ENCODE measurements at regions not wholly inside any gene's neighbourhood (a gene's known extent, or its start where the extent isn't known, plus 50 kb on each side); places are given as distances from the start of the nearest gene placed in this dataset.

DNA sequence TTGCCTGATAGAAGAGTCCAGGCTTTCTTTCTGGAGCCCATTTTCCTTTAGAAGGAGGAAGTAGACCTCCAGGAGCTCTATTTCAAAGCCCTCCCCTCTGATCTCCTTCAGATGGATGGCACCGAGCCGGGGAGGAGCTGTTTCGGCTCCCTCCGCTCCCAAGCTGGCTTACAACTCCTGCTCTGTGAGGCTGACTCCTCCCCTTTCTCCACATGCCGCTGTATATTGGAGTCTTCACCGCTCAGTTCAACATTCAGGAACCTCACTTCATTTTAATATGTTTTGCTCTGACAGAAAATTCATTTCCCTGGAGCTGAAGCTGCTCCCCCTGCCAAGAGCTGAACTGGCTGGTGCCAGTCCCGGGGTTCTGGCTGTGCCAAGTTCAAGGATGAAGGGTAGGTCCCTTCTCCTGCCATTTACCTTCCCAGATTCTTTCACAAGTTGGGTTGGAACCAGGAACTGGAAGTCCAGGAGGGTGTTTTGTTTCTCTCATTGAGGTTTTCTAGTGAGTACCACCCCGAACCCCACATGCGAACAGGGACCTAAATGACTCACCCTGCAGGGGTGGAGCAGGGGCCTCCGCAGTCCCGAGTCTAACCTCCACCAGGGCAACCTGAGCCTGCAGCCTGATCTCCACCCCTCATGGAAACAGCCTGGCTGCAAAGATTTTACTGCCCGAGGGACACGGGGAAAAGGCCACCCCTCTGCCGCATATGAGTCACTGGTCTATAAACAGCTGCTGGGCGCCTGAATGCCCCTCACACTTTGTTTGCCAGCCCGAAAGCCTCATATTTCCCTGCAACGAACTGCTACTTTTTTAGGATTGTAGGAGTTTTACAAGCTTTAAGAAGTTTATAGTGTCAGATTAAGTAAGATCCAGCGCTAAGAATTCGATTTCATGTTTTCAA, 68.6 kb upstream of the FOXA2 start:
- Histone ChIP-seq H3K4me3 (no peak overlapping the region), H3K27ac (no peak overlapping the region), H3K4me1 (no peaks in the 10 kb centered on the region), H3K9me3 (peaks cover 0 to 9% (median 0%) of the 10 kb centered on the region in 11 donors), H3K27me3 (peaks cover 0 to 49% (median 16%) of the 10 kb centered on the region in 7 donors), H3K36me3 (no peaks in the 10 kb centered on the region)
- intact Hi-C loops (cut with DNase I), result no loop called here
- WGBS, 2 donors, result 59 to 62% methylated on average over 19 of the region's 19 CpGs
- TF ChIP-seq, protein P1, sequence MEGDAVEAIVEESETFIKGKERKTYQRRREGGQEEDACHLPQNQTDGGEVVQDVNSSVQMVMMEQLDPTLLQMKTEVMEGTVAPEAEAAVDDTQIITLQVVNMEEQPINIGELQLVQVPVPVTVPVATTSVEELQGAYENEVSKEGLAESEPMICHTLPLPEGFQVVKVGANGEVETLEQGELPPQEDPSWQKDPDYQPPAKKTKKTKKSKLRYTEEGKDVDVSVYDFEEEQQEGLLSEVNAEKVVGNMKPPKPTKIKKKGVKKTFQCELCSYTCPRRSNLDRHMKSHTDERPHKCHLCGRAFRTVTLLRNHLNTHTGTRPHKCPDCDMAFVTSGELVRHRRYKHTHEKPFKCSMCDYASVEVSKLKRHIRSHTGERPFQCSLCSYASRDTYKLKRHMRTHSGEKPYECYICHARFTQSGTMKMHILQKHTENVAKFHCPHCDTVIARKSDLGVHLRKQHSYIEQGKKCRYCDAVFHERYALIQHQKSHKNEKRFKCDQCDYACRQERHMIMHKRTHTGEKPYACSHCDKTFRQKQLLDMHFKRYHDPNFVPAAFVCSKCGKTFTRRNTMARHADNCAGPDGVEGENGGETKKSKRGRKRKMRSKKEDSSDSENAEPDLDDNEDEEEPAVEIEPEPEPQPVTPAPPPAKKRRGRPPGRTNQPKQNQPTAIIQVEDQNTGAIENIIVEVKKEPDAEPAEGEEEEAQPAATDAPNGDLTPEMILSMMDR (IDR thresholded peaks at IDR 0.05), result no peak
- no peak for ATAC-seq
- DNase-seq, result no peak

DNA sequence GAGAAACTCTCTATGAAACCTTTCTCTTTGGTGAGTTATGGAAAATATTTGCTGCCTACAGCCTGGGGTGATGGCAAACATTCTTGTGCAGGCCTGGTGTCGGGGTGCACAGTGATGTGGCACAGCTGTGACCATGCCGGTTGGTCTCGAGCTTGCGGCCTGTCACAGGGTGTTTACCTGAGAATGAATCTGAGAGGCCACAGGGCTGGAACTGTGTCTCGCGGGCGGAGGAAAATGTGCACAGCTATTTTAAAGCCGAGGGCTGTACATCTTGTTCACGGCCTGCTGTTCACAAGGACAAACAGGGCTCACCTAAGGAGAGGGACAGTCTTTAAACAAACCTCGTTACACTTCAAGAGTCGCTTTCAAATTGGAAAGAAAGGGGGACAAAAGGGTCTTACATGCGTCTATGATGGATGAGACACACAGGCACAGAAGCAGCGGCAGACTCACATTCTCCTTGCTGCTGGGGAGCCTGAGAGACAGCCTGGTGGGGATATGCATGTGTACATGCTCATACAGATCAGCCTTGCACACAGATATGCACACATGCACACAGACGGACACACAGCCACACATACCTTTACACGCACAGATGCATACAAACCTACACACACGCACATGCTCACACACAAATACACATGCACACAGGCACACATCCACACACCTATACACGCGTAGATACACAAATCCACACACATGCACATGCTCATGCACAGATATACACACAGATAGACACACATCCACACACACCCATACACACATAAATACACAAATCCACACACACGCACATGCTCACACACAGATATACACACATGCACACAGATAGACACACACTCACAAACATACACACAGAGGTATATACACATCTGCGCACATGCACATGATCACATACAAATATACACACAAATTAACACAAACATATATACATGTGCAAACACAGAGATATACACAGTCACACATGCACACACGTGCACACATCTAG, 69.6 kb upstream of the FOXA2 start:
- Histone ChIP-seq H3K4me1 (no peaks in the 10 kb centered on the region), H3K36me3 (no peaks in the 10 kb centered on the region), H3K27ac (no peak overlapping the region), H3K4me3 (no peak overlapping the region), H3K27me3 (peaks cover 0 to 52% (median 20%) of the 10 kb centered on the region in 7 donors), H3K9me3 (peaks cover 0 to 9% (median 0%) of the 10 kb centered on the region in 11 donors)
- TF ChIP-seq, protein P1 (IDR thresholded peaks at IDR 0.05), result no peak
- ATAC-seq (no peak), DNase-seq (no peak)
- intact Hi-C loops (cut with DNase I), result no loop called here
- WGBS, 2 donors, result 85 to 86% methylated on average over 21 of the region's 21 CpGs

DNA sequence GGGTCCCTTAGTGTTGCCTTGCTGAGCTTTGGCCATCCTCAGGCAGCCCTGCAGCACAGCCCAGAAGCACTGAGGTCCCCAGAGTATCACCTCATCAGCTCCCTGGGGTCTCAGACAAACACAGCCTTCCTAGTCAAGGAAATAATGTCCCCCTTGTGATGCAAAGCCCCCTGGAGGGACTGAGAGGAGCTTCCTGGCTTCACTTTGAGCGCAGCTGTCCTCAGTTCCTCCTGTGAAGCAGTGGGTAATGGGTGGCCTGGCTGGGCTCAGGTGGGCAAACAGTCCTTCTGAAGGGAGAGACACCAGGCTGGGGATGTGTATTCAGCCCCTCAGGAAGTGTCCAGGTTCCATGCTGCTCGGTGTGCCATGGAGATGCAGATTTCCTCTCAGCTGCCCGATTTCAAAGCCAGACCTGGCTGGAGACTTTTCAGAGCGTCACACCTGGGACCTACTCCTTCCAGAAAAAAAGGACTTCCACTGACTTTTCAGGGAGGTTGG, 79.2 kb upstream of the FOXA2 start:
- Histone ChIP-seq H3K4me3 (no peak overlapping the region), H3K27ac (no peak overlapping the region), H3K27me3 (peaks cover 0 to 51% (median 31%) of the 10 kb centered on the region in 7 donors), H3K9me3 (peaks cover 0 to 11% (median 0%) of the 10 kb centered on the region in 11 donors), H3K4me1 (no peaks in the 10 kb centered on the region), H3K36me3 (no peaks in the 10 kb centered on the region)
- DNase-seq (no peak), ATAC-seq (no peak)
- TF ChIP-seq, protein P1 (IDR thresholded peaks at IDR 0.05), result no peak
- 23 to 27% methylated on average over 4 of the region's 4 CpGs for WGBS, 2 donors
- intact Hi-C loops (cut with DNase I), result no loop called here

DNA sequence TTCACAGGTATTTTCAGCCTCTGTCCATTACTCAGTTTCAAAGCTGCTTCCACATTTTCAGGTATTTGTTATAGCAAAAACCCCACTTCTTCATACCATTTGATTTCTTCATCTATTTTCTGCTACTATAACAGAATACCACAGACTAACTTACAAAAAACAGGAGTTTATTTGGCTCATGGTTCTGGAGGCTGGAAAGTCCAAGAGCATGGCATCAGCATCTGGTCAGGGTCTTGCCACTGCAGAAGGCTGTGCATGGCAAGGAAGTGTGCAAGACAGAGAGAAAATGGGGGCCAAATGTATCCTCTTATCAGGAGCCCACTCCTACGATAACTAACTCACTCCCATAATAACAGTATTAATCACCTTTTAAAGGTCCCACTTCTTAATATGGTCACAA, 82.8 kb upstream of the FOXA2 start:
- Histone ChIP-seq H3K9me3 (peaks cover 0 to 41% (median 11%) of the 10 kb centered on the region in 11 donors), H3K27ac (no peak overlapping the region), H3K4me1 (no peaks in the 10 kb centered on the region), H3K36me3 (no peaks in the 10 kb centered on the region), H3K27me3 (peaks cover 0 to 41% (median 34%) of the 10 kb centered on the region in 7 donors), H3K4me3 (no peak overlapping the region)
- DNase-seq (no peak), ATAC-seq (no peak)
- TF ChIP-seq, protein P1 (IDR thresholded peaks at IDR 0.05), result no peak
- WGBS, 2 donors, result 84 to 90% methylated on average over 1 of the region's 1 CpG
- intact Hi-C loops (cut with DNase I), result no loop called here
